Central memory CD4-positive, alpha-beta T cell (primary cell): ENCODE measurements at regions not wholly inside any gene's neighbourhood (a gene's known extent, or its start where the extent isn't known, plus 50 kb on each side); places are given as distances from the start of the nearest gene placed in this dataset.

Experiments
- DNase-seq: peaks from one replicate; pipeline ENCODE4 v3.0.0; 2022

DNA sequence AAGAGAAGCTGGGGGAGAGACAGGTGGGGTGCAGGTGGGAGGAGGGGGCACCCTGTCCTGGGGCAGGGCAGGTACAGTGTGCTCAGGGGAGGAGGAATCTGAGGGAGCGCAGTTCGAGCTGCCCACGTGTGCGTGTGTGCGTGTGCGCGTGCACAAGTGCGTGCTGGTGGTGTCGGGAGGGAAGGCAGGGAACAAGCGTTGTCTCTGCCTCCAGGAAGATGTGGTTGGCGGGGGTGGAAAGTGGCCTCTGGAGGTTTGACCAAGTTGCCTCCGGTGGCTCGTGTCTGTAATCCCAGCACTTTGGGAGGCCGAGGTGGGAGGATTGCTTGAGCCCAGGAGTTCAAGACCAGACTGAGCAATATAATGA is 49.9 kb upstream of the THY1 start:
- DNase-seq: no peak
